OCI-M1 (cell line): ENCODE measurements at regions not wholly inside any gene's neighbourhood (a gene's known extent, or its start where the extent isn't known, plus 50 kb on each side); places are given as distances from the start of the nearest gene placed in this dataset.
"Not testable (repeated sequence)": the region's sequence is repeated elsewhere in the genome, so short reads cannot be mapped to it uniquely, and the experiment has no call there.

Experiments
- DNase-seq: peaks from one replicate; lab custom pipeline; 2025; lab: John Stamatoyannopoulos, UW

DNA sequence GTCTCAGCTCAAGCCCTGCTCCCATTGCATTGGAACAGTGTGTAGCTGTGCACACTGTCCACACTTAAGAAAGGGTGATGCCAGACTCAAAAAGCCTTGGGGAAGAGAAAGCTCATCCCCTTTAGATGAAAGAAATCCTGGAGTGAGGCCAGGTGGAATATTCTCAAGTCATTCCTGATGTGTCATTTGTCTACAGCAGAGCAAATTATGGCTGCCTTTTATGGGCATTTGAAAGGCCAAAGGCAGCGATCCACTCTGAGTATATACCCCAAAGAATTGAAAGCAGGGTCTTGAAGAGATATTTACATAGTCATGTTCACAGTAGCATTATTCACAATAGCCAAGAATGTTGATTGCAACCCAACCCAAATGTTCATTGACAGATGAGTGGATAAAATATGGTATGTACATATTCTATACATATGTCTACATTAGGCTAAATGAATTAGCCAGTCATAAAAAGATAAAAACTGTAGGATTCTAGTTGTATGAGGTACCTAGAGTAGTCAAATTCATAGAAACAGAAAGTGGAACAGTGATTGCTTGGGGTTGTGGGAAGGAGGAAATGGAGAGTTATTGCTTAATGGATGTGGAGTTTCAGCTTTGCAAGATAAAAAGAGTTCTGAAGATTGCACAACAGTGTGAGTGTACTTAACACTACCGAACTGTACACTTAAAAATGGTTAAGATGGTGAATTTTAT lies 214.9 kb downstream of the KCNRG start:
- DNase-seq, result peak; percentile 86

DNA sequence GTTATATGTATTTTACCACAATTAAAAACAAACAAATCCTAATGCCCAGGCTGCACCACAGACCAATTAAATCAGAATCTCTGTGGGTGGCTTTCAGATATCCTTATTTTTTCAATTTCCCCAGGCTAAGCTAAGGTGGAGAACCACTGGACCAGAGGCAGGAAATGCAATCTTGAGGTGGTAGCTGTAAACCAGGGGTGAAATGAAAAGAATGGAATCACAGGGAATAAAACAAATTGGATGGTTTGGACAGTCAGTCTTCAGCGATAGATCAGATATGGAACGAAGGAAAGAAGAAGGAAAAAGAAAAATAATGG lies 215.4 kb downstream of the KCNRG start:
- no peak for DNase-seq

DNA sequence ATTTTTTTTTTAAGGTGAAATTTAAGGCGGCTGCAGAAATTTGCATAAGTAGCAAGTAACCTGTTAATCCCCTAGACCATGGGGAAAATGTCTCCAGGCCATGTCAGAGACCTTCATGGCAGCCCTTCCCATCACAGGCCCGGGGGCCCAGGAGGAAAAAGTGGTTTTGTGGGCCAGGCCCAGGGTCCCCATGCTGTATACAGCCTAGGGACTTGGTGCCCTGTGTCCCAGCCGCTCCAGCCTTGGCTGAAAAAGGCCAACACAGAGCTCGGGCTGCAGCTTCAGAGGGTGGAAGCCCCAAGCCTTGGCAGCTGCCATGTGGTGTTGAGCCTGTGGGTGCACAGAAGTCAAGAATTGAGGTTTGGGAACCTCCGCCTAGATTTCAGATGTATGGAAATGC lies 218.3 kb downstream of the KCNRG start:
- not testable (repeated sequence) for DNase-seq

GRCh38 chr13:50235604-50236342 lies 220.5 kb downstream of the KCNRG start:
- no peak for DNase-seq

- DNase-seq, result no peak
Measured at GRCh38 chr13:50236898-50237318, 221.7 kb downstream of the KCNRG start.

DNA sequence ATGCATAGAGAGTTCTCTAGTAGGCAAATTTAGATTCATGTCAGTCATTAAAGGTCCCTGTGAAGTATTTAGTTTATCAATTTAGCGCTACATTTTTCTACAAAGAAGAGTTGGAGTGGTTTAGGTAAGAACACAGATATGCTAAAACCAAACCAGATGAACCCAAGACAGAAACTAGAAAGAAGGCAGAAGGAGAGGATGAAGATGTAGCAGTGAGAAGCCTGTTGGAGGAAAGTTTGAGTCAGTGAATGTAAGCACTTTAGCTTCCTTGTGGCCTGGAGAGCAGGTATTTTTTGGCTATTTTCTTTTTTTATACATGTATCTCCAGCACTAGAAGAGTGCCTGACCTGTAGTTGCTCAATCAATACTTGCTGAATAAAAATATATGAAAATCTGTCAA lies 223.7 kb downstream of the KCNRG start:
- DNase-seq, result no peak

GRCh38 chr13:50241479-50241878 lies 226.2 kb downstream of the KCNRG start:
- no peak for DNase-seq

- DNase-seq, result no peak
Measured at GRCh38 chr13:50243931-50244330, 228.7 kb downstream of the KCNRG start.

DNA sequence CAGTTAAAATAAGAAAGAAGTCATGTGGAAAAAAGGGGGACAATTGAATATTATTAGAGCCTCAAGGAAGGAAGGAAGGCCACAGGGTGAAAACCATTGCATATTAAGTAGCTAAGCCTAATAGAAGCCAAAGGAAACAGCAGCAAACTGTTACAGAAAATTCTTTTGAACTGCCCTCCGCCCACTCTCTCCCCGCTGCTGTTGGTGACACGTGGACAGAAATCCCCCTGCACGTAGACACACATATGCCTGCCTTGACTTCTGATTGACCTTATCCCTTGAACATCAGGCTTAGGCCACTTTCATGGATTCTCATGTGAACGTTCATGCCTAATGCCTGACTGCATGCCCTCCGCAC lies 229.1 kb downstream of the KCNRG start:
- DNase-seq, result no peak

DNA sequence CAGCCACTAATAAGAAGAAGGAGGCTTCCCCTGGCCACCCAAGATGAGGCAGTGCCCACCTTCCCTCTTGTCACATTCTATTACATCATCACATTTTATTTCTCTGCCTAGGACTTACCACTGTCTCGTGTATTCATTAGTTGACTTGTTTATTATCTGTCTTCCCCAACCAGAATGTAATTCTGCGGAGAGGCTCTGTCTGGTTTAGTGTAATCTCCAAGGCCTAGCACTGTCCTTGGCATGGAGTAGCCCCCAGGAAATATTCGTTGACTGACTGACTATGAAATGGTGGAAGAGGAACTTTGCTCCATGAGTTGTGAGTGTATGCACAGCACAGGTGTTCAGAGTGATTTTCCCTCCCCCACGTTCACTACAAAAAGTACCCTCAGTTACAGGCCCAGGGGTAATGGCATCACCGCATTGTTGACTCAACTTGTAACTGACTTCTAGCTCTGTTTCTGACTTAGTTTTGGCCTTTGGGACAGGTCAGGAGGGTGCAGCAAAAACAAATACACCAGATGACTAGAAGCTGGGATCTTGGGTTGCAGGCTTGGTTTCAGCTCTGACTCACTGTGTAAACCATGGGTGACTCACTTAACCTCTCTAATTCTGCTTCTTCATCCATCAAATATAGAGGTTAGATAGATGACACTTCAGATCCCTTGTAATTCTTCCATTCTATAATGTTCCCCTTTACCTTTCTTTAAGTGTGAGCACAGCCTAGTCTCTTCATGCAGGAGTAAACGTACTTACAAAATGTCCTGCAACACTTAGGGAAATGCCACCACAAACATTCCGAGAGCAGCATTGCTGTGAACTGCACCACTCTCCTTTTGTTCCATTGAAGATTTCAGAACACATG lies 229.7 kb downstream of the KCNRG start:
- DNase-seq, result peak; percentile 21

- no peak for DNase-seq
Measured at GRCh38 chr13:50247223-50247622, 232.0 kb downstream of the KCNRG start.

DNA sequence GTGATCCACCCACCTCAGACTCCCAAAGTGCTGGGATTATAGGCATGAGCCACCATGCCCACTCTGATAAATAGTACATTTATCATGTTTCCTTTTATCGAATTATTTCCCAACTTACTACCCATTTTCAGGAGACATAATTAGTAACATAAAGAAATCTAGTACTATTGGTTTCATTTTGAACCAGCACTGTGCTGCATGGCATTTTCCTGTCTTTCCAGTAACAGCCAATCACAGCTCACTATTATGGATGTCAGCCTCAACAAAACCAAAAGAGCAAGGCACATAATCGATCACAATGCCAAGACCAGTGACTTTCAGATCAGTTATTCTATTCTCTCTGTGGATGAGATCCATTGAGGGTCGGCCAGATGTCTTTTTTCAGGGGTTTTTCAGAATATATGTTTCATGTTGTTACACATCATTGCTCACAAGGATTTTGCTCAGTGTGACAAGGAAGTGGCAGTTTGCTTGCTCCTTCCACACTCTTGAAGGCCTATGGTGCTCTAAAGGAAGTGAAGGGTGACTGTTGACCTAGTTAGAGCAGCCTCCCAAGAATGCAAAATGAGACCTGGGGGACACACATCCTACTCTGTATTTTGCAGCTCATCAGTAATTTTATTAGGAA lies 233.4 kb downstream of the KCNRG start:
- DNase-seq, result no peak

DNA sequence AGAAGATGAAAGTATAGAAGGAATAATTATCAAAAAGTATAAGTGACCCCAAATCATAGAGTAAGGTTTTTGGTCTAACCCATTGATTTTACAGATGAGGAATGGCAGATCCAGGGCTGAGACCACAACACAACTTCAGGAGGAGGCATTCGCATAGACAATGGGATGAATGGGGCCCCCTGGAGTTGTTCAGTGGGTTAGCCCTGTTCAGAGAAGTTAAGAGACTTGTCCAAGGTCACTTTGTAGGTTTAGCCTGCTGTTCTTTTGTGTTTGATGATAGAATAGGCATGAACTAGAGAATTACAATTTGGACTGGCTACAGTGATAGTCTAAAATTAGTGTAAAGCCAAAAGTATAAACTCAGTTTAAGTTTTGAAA lies 233.9 kb downstream of the KCNRG start:
- DNase-seq, result no peak

DNA sequence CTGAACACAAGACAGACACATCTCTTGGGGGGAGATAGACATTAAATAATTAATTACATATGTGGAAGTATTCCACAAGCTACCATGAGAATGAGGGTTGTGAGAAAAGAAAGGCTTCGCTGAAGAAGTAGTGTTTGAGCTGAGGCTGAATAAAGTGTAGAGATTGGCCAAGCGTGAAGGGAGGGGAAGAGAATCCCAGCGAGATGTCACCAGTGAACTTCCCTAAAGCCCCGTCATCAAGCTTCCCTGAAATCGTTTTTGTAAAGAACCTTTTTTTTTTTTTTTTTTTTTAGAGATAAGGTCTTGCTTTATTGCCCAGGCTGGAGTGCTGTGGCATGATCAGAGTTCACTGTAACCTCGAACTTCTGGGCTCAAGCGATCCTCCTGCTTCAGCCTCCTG lies 235.2 kb downstream of the KCNRG start:
- DNase-seq, result no peak

- no peak for DNase-seq
Measured at GRCh38 chr13:50255639-50256038, 240.4 kb downstream of the KCNRG start.

DNA sequence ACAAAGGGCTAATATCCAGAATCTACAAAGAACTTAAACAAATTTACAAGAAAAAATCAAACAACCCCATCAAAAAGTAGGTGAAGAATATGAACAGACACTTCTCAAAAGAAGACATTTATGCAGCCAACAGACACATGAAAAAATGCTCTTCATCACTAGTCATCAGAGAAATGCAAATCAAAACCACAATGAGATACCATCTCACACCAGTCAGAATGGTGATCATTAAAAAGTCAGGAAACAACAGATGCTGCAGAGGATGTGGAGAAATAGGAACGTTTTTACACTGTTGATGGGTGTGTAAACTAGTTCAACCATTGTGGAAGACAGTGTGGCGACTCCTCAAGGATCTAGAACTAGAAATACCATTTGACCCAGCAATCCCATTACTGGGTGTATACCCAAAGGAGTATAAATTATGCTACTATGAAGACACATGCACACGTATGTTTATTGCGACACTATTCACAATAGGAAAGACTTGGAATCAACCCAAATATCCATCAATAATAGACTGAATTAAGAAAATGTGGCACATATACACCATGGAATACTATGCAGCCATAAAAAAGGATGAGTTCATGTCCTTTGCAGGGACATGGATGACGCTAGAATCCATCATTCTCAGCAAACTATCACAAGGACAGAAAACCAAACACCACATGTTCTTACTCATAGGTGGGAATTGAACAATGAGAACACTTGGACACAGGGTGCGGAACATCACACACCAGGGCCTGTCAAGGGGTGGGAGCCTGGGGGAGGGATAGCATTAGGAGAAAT lies 241.5 kb downstream of the KCNRG start:
- not testable (repeated sequence) for DNase-seq

- no peak for DNase-seq
Measured at GRCh38 chr13:50257646-50258045, 242.4 kb downstream of the KCNRG start.

DNA sequence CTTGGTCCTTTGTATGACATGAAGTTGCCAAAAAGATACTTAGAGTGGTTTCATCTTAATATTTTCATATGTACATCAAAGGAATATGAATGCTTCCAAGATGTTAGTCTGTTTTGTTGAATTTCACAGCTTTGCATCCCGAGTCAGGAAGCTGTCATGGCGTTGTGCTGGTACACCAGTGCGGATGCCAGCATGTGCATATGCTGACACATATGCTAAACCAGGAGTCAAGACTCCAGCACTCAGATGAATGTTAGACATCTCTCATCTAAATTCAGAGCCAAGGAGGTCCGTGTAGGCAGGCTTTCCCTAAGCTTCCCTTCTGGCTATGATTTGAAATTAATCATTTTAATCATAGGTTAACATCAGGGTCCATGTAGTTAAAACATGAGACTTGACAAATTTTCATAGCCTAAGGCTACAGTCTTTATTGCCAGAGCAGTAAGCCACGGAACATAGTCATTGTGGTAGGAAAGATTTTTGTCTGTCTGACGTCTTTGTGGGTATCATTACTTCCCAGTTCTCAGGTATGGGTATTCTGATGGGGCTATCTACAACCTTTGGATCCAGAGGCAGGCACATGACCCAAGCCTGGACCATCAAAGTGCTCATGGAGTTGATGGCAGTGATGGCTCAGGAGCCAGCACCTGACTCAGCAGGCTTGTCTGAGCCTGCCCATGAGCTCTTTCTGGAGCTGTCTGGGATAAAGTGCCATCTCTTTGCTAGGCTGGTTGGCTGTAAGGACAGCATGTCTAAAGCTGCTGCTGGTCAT lies 246.1 kb downstream of the KCNRG start:
- no peak for DNase-seq

- no peak for DNase-seq
Measured at GRCh38 chr13:50267066-50267465, 251.8 kb downstream of the KCNRG start.

DNA sequence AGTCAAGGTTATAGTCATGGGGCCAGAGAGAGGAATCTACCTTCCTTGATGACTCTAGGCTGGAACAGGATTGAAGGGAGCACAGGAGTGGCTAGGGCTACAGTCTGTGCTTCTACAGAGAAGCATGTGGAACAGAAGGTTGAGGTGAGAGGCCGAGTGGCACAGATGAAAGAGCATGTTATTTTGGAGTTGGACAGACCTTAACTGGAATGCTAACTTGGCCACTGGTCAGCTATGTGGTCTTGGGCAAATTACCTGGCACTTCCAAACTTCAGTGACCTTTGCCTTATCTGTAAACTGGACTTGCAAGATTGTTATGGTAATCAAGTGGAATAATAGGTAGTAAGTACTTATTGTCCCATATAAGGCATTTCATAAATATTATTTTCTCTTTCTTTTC lies 252.7 kb downstream of the KCNRG start:
- no peak for DNase-seq

- DNase-seq, result peak; percentile 34
Measured at GRCh38 chr13:50268500-50268899, 253.3 kb downstream of the KCNRG start.
